Stimulated activated naive CD4-positive, alpha-beta T cell (primary cell): ENCODE measurements at regions not wholly inside any gene's neighbourhood (a gene's known extent, or its start where the extent isn't known, plus 50 kb on each side); places are given as distances from the start of the nearest gene placed in this dataset.

Experiments
- DNase-seq, 6 experiments: peaks; one replicate each; lab custom pipeline; 2025; lab: John Stamatoyannopoulos, UW

- DNase-seq = no peak
Measured at GRCh38 chr21:27257908-27258556, 291.1 kb upstream of the ADAMTS5 start.

- DNase-seq = no peak
Measured at GRCh38 chr21:27257226-27257625, 290.3 kb upstream of the ADAMTS5 start.

- DNase-seq = no peak
Measured at GRCh38 chr21:27251752-27252151, 284.9 kb upstream of the ADAMTS5 start.

GRCh38 chr21:27250366-27250765, 283.5 kb upstream of the ADAMTS5 start:
- DNase-seq = no peak

- DNase-seq = no peak
Measured at GRCh38 chr21:27248814-27249213, 281.9 kb upstream of the ADAMTS5 start.

- DNase-seq = no peak
Measured at GRCh38 chr21:27246741-27247140, 279.9 kb upstream of the ADAMTS5 start.

- DNase-seq = no peak
Measured at GRCh38 chr21:27244776-27245175, 277.9 kb upstream of the ADAMTS5 start.

- DNase-seq = no peak
Measured at GRCh38 chr21:27244352-27244751, 277.5 kb upstream of the ADAMTS5 start.

GRCh38 chr21:27240839-27241238, 274.0 kb upstream of the ADAMTS5 start:
- no peak for DNase-seq

GRCh38 chr21:27233514-27234115, 266.7 kb upstream of the ADAMTS5 start:
- no peak for DNase-seq

GRCh38 chr21:27225940-27226339, 259.1 kb upstream of the ADAMTS5 start:
- no peak for DNase-seq

GRCh38 chr21:27225151-27225550, 258.3 kb upstream of the ADAMTS5 start:
- DNase-seq = no peak

GRCh38 chr21:27224169-27224568, 257.3 kb upstream of the ADAMTS5 start:
- DNase-seq = no peak

- no peak for DNase-seq
Measured at GRCh38 chr21:27221077-27221476, 254.2 kb upstream of the ADAMTS5 start.

GRCh38 chr21:27220416-27220815, 253.5 kb upstream of the ADAMTS5 start:
- no peak for DNase-seq

- no peak for DNase-seq
Measured at GRCh38 chr21:27219068-27219467, 252.2 kb upstream of the ADAMTS5 start.

- no peak for DNase-seq
Measured at GRCh38 chr21:27213303-27213702, 246.4 kb upstream of the ADAMTS5 start.

GRCh38 chr21:27212441-27212840, 245.6 kb upstream of the ADAMTS5 start:
- no peak for DNase-seq

GRCh38 chr21:27209546-27209945, 242.7 kb upstream of the ADAMTS5 start:
- no peak for DNase-seq

GRCh38 chr21:27206368-27206982, 239.6 kb upstream of the ADAMTS5 start:
- no peak for DNase-seq

- no peak for DNase-seq
Measured at GRCh38 chr21:27202301-27202700, 235.4 kb upstream of the ADAMTS5 start.

- DNase-seq = no peak
Measured at GRCh38 chr21:27201197-27201596, 234.3 kb upstream of the ADAMTS5 start.

GRCh38 chr21:27196651-27197050, 229.8 kb upstream of the ADAMTS5 start:
- DNase-seq = no peak
